UCSD-AML1 (cell line): ENCODE measurements at regions not wholly inside any gene's neighbourhood (a gene's known extent, or its start where the extent isn't known, plus 50 kb on each side); places are given as distances from the start of the nearest gene placed in this dataset.

Experiments
- DNase-seq: peaks from one replicate; lab custom pipeline; 2025; ENCODE audit not compliant: unreplicated experiment; lab: John Stamatoyannopoulos, UW

DNA sequence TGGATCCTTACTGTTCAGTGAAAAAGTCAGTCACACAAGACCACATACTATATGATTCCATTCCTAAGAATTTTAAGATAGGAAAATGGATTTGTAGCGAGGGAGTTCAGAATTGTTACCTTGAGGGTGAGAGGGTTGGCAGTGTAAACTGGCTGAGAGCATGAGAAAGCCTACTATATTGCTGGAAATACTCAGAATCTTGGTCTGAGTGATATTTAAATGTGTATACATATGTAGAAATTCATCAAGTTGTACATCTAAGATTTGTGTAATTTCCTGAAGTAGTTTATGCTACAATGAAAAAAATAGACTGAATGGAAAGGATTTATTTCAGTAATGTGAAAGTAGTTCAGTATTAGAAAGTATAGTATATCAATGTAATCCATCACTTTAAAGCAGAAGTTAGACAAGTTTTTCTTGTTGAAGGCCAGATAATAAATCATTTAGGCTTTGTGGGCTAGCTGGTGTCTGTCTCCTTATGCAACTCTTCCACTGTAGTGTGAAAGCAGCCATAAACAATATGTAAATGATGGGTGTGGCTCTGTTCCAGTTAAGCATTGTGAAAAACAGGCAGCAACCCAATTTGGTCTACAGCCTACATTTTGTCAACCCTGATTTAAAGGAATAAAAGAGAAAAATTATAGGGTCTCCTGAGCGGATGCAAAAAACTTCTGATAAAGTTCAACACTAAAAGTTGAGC is 127.2 kb upstream of the THY1 start:
- no peak for DNase-seq

DNA sequence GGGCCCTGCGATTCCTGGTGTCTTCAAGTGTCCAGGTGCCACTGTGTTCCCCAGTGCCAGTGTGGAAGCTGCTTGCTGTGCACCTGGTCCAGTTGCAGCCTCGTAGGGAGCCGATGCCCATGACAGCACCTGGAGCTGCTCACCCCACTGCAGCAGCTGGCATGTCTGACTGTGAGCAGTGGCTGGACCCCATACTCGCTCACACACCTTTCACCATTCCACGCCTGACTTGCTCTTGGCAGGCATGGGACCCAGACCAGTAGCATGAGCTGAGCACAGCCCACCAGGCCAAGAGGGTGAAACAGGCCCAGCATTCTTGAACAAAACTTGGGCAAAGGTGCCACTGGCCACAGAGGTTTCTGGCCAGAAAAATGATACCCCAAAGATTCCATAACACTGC is 124.5 kb upstream of the THY1 start:
- no peak for DNase-seq

DNA sequence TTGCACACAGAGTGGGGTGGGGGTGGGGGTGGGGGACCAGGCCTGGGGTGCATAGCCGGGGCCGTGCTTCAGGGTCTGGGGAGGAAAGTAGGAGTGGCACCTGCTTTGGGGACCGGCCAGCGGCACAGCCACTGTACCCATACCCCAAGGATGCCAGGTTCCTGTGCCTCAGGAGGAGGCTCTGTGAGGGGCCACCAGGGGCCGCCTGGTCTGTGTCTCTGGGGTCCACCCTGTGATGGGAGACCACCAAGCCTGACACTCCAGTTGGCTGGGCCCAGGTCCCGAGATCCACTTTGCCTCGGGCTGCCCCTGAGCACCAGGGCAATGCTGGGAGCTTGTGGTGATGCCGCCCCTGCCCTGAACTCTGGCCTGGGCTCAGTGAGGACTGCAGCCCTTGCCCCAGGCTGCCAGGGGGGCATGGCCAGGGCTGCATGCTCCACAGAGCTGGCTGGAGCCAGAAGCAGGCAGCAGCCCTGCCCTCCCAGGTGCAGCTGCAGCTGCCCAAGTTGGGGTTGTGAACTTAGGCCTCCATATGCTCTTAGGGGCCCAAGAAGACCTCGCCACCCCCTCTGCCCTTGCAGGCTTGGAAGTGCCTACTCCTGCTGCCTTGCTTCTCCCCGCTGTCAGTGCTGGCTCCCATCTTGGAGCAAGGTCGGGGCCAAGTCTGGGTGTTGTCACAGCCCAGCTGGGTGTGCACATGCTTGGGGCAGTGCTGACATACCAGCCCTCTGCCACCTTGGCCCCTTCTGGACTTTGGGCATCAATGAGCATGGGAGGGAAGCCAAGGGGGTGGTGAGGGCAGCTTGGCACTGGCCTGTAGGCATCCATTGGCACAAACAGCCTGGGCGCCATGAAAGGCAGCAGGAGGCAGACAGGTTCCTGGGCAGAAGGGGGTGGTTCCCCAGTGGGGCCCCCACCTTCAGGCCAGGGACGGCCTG is 123.3 kb upstream of the THY1 start:
- no peak for DNase-seq

DNA sequence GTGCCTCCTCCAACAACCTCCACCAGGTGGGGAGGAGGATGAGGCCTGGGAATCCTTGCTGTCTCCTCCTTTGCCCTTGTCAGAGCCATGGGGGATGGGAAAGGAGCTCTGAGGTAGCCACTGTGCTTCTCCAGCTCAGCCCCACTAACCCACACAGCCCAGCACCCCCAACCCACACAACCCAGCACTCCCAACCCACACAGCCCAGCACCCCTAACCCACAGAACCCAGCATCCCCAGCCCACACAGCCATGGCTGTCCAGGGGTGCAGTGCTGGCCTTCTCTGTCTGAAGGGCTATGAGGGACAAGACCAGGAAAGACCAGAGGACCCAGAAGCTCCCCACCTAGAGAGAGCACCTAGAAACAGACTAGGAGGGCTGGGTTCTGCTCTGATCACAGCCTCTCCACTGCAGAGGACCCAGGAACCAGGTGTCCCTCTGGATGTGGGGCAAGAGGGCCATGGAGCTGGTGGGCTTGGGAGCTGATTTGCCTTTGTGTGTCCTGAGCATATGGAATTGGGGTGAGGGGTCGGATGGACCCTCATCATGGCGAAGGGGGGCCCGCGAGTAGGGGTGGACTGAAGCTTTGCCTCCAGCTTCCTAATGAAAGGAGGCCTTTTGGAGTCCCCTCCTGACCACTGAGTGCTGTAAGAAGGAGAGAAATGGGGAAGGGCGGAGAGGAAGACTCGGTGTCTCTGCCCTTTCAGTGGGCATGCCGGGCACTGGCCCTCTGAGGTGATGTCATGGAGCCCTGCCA is 117.6 kb upstream of the THY1 start:
- DNase-seq, result no peak

DNA sequence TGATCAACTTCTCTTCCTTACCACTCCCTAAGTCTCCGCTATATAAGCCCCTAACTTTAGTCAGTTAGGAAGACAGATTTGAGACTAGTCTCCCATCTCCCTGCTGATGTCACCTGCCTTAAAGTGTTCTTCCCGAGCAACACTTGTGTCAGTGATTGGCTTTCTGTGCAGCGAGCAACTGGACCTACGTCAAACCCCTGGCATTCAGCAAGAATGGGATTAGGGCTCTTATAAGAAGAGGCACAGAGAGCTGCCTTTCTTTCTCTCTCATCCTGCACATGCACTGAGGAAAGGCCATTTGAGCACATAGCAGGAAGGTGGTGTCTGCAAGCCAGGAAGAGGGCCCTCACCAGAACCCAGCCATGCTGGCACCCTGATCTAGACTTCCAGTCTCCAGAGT is 116.6 kb upstream of the THY1 start:
- DNase-seq, result no peak

DNA sequence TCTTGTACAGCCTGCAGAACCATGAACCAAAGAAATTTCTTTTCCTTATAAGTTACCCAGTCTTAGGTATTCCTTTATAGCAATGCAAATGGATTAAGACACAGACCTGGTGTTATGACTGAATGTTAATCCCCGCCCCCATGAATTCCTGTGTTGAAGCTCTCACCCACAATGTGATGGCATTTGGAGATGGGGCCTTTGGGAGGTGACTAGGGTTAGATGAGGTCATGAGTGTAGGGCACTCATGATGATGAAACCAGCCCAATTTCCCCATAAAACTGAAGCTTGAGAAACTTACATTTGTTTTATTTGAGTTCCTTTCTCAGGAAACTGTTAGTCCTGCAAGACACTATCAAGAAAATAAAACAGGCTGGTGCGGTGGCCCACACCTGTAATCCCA is 115.8 kb upstream of the THY1 start:
- no peak for DNase-seq

DNA sequence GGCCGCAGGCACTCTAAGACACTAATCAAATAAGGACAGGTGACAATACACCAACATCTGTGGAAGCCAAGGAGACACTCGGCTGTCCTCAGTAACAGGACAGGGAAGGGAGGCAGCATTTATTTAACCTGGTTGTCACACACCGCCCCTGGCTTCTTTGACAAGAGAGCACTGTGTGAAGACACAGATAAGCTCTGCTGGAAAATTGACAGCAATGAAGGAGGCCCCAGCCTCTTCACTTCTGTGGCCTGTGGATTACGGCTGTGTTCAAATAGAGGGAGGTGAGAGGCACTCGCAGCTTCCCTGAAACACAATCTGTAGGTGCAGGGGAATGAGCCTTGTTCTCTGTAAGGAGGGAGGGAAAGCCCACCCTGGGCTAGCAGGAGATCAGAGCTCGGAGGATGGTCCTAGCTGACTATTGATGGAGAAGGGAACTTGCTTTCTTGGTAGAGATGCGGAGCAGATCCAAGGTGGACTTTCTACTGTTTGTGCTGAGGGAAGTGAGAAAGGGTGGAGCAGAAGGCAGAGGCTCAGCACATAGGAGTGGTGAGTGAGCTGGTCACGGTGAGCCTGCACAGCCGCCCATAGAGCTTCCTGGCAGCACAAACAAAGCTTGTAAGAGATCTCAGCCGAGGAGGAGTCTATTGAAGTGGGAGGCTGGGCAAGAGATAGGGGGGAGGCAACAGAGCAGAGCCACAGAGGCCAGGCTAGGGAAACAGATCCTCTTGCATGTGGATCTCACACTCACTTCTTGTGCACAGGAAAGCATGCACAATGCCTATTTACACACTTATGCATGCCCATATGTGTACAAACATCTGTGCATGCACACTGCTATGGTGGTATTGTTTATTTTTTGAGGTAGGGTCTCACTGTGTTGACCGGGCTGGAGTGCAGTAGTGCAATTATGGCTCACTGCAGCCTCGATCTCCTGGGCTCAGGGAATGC is 114.6 kb upstream of the THY1 start:
- no peak for DNase-seq

DNA sequence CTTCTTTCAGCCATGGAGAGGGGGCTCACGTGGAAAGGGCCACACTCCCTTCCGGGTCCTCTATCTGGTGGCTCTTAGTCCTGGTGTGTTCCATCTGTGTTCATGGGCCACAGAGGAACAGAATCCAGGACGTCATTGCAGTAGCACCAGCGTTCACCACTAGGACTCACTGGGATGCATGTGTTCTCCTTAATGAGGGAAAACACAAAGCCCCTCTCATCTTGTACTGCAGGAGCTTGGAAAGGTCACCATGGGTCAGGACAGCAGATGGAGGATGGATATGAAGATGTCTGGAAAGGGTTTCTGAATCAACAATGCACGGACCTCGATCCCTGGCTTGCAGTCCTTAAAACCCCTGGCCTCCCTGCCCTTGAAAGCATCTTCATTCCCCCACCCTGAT is 113.8 kb upstream of the THY1 start:
- DNase-seq, result no peak

DNA sequence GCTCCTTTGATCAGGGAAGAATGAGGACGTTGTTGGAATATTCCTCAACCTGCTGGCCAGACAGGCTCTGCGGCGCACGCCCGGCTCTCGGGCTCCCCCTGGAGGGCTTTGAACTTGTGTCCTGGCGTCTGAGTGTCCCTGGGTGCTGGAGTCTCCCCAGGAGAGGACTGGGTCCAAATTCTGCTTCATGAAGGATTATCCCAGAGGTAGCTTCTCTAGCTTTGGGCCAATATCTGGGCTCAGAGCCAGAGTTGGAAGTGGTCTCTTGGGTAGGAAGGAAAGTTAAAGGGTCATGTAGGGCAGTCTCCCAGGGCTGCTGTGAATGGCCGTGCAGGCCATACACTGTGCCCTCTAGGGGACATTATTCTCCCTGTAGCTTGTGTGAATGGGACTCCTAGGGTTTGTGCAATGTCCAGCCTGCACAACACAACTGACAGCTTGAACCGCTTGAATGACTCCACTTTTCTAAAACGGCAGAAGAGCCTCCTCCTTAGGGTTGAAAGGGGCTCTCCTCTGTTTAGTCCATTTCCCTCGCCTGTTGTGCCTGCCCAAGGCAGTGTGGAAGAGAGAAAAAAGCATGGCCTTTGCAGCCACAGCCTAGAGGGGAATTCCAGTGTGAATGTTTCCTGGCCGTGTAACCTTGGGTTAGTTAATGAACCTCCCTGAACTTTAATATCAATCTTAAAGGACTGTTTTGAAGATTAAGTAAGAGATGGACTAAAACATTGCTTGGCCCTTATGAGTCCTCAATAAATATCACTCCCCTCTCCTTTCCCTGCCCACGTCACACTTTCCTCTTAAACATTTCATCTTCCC is 111.2 kb upstream of the THY1 start:
- peak; percentile 66 for DNase-seq

DNA sequence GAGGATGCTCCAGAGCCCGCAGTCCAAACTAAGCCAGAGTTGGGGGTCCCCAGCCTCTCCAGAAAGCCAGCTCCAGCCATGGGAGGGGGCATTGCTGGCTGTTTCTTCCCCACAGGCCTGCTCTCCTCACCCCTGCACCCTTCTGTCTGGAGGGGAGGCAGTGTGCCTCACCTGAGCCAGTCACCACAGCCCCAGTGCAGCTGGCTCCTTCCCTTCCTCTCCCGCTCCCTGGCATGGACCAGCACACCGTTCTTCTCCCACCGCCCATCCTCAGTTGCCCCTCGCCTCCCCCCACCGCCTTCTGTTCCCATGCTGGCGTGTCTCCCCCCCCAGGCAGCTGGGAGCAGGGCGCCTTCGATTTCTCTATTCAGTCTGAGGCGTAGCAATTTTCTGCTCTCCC is 110.5 kb upstream of the THY1 start:
- DNase-seq, result no peak

DNA sequence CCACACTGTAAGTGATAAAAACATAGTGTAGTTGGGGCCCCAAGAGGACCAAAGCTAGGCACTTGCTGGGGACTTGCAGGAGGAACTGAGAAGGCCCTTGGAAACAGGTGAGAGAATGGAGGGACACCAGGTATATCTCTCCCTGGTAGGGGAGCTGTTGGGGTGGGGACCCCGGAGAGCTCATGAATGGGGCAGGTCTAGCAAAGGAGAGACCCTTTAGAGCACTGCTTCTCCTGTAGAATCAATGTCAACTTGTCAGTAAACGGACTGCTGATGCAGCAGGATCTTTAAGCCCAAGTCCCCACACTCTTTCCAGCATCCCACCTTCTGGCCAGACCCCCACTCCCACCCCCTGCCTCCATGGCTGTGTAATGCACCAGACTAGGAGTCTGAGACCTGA is 109.6 kb upstream of the THY1 start:
- DNase-seq, result no peak

DNA sequence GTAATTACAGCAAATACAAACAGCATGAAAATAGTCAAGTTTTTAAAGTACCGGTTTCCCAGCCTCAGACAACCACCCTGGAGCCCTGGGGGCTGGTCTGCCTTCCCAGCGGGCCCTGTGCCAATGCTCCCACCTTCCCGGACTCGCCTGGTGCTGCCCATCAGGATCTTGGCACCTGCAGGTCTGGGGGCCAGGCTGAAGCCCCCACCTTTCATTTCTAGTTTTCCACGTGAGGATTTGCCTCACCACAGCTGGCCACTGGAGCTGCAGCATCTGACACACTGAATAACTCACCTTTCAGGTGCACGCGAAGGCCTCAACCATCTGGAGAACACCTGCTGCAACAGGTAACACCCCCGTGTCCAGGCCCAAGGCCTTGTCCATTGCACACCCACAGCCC is 108.7 kb upstream of the THY1 start:
- no peak for DNase-seq

DNA sequence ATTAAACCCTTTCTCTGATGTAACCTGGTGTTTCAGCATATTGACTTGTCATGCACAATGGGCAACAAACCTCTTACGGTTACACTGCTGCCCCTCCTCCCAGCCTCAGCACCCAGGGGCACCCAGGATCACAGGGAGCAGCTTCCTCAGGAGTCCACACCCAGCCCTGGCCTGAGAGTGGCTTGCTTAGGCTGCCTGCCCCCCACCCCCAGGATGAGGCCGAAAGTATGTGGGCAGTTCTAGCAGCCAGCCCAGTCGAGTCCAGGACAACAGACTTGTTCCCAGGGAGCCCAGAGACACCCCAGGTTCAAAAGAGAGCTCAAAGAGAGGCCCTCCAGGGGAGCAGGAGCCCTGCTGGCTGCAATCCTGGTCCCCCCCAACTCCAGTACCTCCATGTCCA is 108.1 kb upstream of the THY1 start:
- no peak for DNase-seq

DNA sequence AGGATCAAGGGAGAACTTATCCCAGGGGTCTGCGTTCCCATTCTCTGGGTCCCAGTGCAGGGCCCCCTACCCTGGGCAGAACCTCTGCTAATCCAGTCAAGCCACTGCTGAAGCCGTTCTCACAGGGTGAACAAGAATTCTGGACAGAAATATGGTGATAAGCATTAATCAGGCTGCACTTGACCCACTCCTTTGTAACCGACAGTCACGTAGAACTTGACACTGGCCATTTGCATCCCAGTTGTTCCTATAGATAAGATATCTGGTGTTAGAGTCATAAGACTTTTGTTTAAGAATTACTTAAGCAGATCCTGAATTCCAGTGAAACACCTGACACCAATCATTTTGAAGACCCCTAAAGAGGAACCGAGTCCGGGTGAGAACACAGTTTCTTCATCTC is 107.5 kb upstream of the THY1 start:
- DNase-seq, result no peak

DNA sequence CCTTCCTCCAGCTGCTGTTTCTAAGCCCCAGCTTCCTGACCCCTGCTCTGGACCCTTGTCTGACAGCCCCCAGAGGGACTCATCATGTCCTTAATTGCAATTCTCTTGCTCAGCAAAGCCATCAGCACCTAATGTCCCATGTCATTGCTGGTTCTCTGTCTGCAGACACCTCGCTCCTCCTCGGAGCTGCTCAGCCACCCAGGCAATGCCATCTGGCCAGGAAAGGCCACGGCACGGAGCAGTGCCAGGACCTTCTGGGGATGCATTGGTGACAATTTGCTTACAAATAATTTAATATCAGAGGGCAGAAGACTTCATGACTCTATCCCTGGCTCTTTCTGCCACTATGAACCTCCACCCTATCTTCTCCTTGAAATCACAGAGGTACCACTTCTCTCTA is 107.0 kb upstream of the THY1 start:
- no peak for DNase-seq

DNA sequence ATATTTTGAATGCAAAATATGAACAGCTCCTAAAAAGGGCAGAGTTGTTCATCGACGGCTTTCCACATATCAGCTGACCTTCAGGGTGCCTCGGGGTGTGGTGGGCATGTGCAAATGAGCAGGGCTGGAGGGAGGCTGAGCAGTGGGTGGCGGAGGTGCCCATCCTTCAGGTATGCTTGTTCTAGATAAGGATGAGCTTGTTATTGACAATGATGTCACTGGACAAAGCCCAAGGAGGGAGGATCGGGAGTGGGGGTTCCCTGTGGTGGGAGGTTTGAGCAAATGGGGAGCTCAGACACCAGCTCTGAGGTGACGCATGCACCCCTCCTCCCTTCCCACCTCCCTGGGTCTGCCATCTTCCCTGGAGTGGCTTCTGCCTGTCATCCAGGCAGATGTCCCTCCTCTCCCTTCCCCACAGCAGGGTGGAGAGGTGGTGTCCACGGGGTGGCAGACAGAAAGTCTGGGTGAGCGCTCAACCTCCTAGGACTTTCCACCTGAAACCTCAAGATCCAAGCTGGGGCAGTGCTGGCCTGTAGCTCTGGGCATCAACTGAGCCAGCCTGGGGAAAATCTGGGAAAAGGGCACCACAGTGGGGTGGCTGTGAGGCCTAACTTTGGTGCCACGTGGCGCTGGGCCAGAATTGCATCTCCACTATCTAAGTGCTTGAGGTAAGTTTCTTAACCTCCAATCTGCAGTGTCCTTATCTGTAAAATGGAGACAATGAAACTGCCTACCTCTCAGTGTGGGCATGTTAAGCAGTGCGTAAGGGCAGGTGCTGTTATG is 106.3 kb upstream of the THY1 start:
- no peak for DNase-seq

DNA sequence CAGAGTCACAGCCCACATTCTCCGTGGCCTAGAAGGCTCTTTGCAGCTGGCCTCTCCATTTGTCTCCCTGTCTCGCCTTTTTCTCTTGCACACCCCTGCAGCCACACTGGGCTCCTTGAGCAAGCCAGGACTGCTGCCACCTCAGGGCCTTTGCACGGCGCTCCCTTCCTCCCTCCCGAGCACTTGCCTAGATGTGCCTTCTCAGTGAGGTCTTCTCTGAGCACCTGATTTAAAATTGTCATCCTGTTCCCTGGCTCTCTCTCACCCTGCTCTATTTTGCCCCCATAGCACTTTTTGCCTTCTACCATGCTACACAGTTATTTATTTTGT is 102.9 kb upstream of the THY1 start:
- DNase-seq, result no peak

DNA sequence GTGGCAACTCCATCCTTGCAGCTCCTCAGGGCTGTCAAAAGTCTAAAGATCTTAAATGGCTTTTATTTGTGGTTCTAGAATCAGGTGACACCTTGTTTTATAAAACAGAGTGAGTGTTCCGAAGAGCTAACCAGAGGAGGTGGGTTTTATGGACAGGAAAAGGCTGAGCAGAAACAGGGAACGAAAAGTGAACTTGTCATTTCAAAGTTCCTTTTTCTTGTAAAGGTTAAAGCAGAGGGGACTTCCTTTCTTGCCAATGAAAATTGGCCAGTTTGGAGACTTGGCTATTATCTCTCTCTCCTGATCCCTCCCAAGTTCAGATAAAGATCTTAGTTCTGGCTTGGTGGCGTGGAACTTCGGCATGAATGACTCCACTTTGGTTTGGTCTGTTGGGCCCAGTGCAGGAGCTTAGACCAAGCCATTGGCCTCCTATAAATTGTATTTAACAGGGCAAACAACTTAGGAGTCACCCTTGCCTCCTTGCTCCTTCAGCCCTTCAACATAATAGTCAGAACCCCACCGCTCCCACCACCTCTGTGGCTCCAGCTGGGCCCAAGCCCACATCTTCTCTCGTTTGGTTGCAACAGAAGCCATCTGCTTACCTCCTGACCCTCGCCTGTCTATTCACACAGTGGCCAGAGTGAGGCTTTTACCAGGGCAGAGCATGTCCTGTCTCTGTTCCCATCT is 102.4 kb upstream of the THY1 start:
- no peak for DNase-seq
